DOHH2 (cell line): ENCODE measurements at regions not wholly inside any gene's neighbourhood (a gene's known extent, or its start where the extent isn't known, plus 50 kb on each side); places are given as distances from the start of the nearest gene placed in this dataset.
"Not testable (repeated sequence)": the region's sequence is repeated elsewhere in the genome, so short reads cannot be mapped to it uniquely, and the experiment has no call there.

Experiments used
- H3F3A ChIP-seq: fragments of 200-600 bp; sonication (generic), shearing (Covaris generic); 2 replicates; pipeline ENCODE4 v1.6.0; 2016; ENCODE audit warnings: antibody characterized with exemption, mild to moderate bottlenecking; ENCODE audit not compliant: control insufficient read depth, insufficient read depth
- H3K27ac ChIP-seq: fragments of 200-600 bp; sonication (generic); 2 replicates; pipeline ENCODE4 v1.5.1; 2014; ENCODE audit warnings: low read depth, mild to moderate bottlenecking, low read length, moderate library complexity
- H3K27me3 ChIP-seq: fragments of 200-600 bp; sonication (generic); 2 replicates; pipeline ENCODE4 v1.6.1; 2014; ENCODE audit warnings: mild to moderate bottlenecking, low read length, mixed read lengths; ENCODE audit not compliant: control insufficient read depth
- H3K36me3 ChIP-seq: fragments of 200-600 bp; sonication (generic); 2 replicates; pipeline ENCODE4 v1.6.1; 2014; ENCODE audit warnings: mild to moderate bottlenecking, low read length, moderate library complexity, mixed read lengths; ENCODE audit not compliant: control insufficient read depth
- H3K4me1 ChIP-seq: fragments of 200-600 bp; sonication (generic); 2 replicates; pipeline ENCODE4 v1.6.1; 2014; ENCODE audit warnings: mild to moderate bottlenecking, low read length, mixed read lengths; ENCODE audit not compliant: control insufficient read depth
- H3K4me2 ChIP-seq: fragments of 200-600 bp; sonication (generic); 2 replicates; pipeline ENCODE4 v1.6.0; 2014; ENCODE audit warnings: mild to moderate bottlenecking, low read length, moderate library complexity
- H3K4me3 ChIP-seq: fragments of 200-600 bp; sonication (generic); 2 replicates; pipeline ENCODE4 v1.5.1; 2014; ENCODE audit warnings: mild to moderate bottlenecking, low read length, mixed read lengths
- H3K79me2 ChIP-seq: fragments of 200-600 bp; sonication (generic); 2 replicates; pipeline ENCODE4 v1.6.1; 2014; ENCODE audit warnings: mild to moderate bottlenecking, low read length, mixed read lengths; ENCODE audit not compliant: control insufficient read depth
- H3K9me2 ChIP-seq: fragments of 200-600 bp; sonication (generic); replicated peaks from 2 replicates; pipeline ENCODE4 v1.6.1; 2014; ENCODE audit warnings: mild to moderate bottlenecking, low read length, mixed read lengths; ENCODE audit not compliant: control insufficient read depth
- H3K9me3 ChIP-seq: fragments of 200-600 bp; sonication (generic); 2 replicates; pipeline ENCODE4 v1.6.1; 2014; ENCODE audit warnings: antibody characterized with exemption, low read length, mixed read lengths; ENCODE audit not compliant: control insufficient read depth, insufficient read depth
- H4K20me1 ChIP-seq: fragments of 200-600 bp; sonication (generic); 2 replicates; pipeline ENCODE4 v1.6.0; 2014; ENCODE audit warnings: low read depth, mild to moderate bottlenecking, antibody characterized with exemption, low read length, moderate library complexity; ENCODE audit not compliant: control insufficient read depth, insufficient read depth
- CTCF ChIP-seq: fragments of 200-600 bp; sonication (generic); IDR thresholded peaks from one replicate; pipeline ENCODE4 v1.5.1; 2014; ENCODE audit warnings: antibody characterized with exemption, mild to moderate bottlenecking, low read depth, low read length; ENCODE audit not compliant: poor library complexity, severe bottlenecking
- EZH2phosphoT487 ChIP-seq: fragments of 200-600 bp; sonication (generic); IDR thresholded peaks from 2 replicates; pipeline ENCODE4 v1.6.1; 2017; ENCODE audit warnings: borderline replicate concordance, mild to moderate bottlenecking, antibody characterized with exemption, low read length, moderate library complexity, mixed read lengths

GRCh38 chr7:113349339-113349738, 231.0 kb upstream of the SMIM30 start:
- 0 out of 2 replicates have a peak, but pooled peaks cover 2% of the 10 kb centered on the region for H3K9me2 ChIP-seq
- no peak overlapping the region for H3K4me3 ChIP-seq
- no peak overlapping the region for H3K4me2 ChIP-seq
- H3K4me1 ChIP-seq, result no peaks in the 10 kb centered on the region
- H3K36me3 ChIP-seq, result no peaks in the 10 kb centered on the region
- no peaks in the 10 kb centered on the region for H3K27me3 ChIP-seq
- H3K27ac ChIP-seq, result no peak overlapping the region
- TF ChIP-seq EZH2phosphoT487 (no peak), CTCF (no peak)
- H3F3A ChIP-seq, result no peaks in the 10 kb centered on the region
- no peaks in the 10 kb centered on the region for H3K9me3 ChIP-seq
- H4K20me1 ChIP-seq, result no peaks in the 10 kb centered on the region
- H3K79me2 ChIP-seq, result no peaks in the 10 kb centered on the region

- no peak for TF ChIP-seq EZH2phosphoT487
- TF ChIP-seq CTCF, result no peak
- H3K36me3 ChIP-seq, result no peaks in the 10 kb centered on the region
These were observed 221.3 kb upstream of the SMIM30 start for GRCh38 chr7:113339661-113340060.

GRCh38 chr7:113338071-113338696, 219.8 kb upstream of the SMIM30 start:
- no peak overlapping the region for H3K27ac ChIP-seq
- no peaks in the 10 kb centered on the region for H3F3A ChIP-seq
- no peaks in the 10 kb centered on the region for H3K27me3 ChIP-seq
- no peak overlapping the region for H3K4me3 ChIP-seq
- no peaks in the 10 kb centered on the region for H3K4me1 ChIP-seq
- no peak for TF ChIP-seq CTCF
- no peak for TF ChIP-seq EZH2phosphoT487
- no peaks in the 10 kb centered on the region for H3K9me2 ChIP-seq
- no peaks in the 10 kb centered on the region for H3K79me2 ChIP-seq
- H3K4me2 ChIP-seq, result no peak overlapping the region
- H4K20me1 ChIP-seq, result no peaks in the 10 kb centered on the region
- H3K36me3 ChIP-seq, result no peaks in the 10 kb centered on the region
- H3K9me3 ChIP-seq, result no peaks in the 10 kb centered on the region

More at GRCh38 chr7:113339661-113340060, 221.3 kb upstream of the SMIM30 start:
- Histone ChIP-seq H3K27me3 (no peaks in the 10 kb centered on the region), H3K4me2 (no peak overlapping the region), H3K4me1 (no peaks in the 10 kb centered on the region), H4K20me1 (no peaks in the 10 kb centered on the region), H3K4me3 (no peak overlapping the region), H3K9me2 (no peaks in the 10 kb centered on the region), H3K27ac (no peak overlapping the region), H3K9me3 (no peaks in the 10 kb centered on the region), H3K79me2 (no peaks in the 10 kb centered on the region), H3F3A (no peaks in the 10 kb centered on the region)

GRCh38 chr7:113336838-113337237, 218.5 kb upstream of the SMIM30 start:
- not testable (repeated sequence) for H3K79me2 ChIP-seq, H4K20me1 ChIP-seq

More at GRCh38 chr7:113336838-113337237, 218.5 kb upstream of the SMIM30 start:
- not testable (repeated sequence) for H3K9me2 ChIP-seq, H3F3A ChIP-seq, H3K27me3 ChIP-seq, H3K27ac ChIP-seq, H3K4me2 ChIP-seq, H3K4me3 ChIP-seq, H3K9me3 ChIP-seq, H3K4me1 ChIP-seq, H3K36me3 ChIP-seq
